Adrenal gland (tissue), 5 donors: ENCODE measurements at regions not wholly inside any gene's neighbourhood (a gene's known extent, or its start where the extent isn't known, plus 50 kb on each side); places are given as distances from the start of the nearest gene placed in this dataset.

Source experiments
- CTCF ChIP-seq, 6 experiments: fragments of 450-650 bp in 4 of 6; fragments of 200-600 bp in 2 of 6; sonication (generic) in 1 of 6; IDR thresholded peaks; 1 replicate in 5 of 6; 2 replicates in 1 of 6; pipeline versions ENCODE4 v1.5.1 to v1.8.0; 2016 to 2021; ENCODE audit warnings: antibody characterized with exemption in 6 of 6, mild to moderate bottlenecking in 2 of 6, moderate library complexity in 1 of 6
- POLR2A ChIP-seq, 2 donors: fragments of 450-650 bp; IDR thresholded peaks; one replicate each; pipeline ENCODE4 v1.6.1; 2017; ENCODE audit warnings: antibody characterized with exemption in 2 of 2, mild to moderate bottlenecking in 2 of 2, moderate library complexity in 1 of 2
- donor health status: DM: no; HTN: no; CAD: no.

GRCh38 chr5:143567583-143568504, 164.4 kb upstream of the NR3C1 start:
- TF ChIP-seq CTCF (IDR thresholded peaks at IDR 0.05) (no peak), POLR2A (IDR thresholded peaks at IDR 0.05) (no peak)
